ENCODE measurements at regions not wholly inside any gene's neighbourhood (a gene's known extent, or its start where the extent isn't known, plus 50 kb on each side); places are given as distances from the start of the nearest gene placed in this dataset.

DNA sequence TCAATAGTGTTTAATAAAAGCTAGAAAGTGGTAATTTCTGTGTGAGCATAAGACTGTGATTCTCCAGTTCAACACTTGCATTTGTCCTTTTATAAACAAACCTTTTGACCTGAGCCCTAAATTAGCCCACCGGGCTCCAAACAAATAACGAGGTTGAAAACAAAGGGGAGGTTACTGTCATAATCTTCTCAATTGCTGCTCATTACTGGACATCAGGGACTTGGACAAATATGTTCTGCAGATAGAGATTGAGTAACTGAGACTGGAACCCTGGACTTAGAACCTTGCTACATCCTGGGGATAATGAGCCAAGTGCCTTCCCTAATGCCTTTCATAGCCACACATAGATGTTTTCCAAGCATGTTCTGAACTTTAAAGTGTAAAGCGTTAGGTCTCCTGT, 84.2 kb upstream of the PCSK2 start:
- H3K4me1 Mint-ChIP-seq (ENCODE audit: low read depth) = no peaks in the 10 kb centered on the region
- TF ChIP-seq, protein P1, sequence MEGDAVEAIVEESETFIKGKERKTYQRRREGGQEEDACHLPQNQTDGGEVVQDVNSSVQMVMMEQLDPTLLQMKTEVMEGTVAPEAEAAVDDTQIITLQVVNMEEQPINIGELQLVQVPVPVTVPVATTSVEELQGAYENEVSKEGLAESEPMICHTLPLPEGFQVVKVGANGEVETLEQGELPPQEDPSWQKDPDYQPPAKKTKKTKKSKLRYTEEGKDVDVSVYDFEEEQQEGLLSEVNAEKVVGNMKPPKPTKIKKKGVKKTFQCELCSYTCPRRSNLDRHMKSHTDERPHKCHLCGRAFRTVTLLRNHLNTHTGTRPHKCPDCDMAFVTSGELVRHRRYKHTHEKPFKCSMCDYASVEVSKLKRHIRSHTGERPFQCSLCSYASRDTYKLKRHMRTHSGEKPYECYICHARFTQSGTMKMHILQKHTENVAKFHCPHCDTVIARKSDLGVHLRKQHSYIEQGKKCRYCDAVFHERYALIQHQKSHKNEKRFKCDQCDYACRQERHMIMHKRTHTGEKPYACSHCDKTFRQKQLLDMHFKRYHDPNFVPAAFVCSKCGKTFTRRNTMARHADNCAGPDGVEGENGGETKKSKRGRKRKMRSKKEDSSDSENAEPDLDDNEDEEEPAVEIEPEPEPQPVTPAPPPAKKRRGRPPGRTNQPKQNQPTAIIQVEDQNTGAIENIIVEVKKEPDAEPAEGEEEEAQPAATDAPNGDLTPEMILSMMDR (IDR thresholded peaks at IDR 0.05) = no peak
- no peak for DNase-seq
- no peaks in the 10 kb centered on the region for H3K27me3 Mint-ChIP-seq (ENCODE audit: insufficient read depth)
- peaks cover 50% of the 10 kb centered on the region for H3K9me3 Mint-ChIP-seq
- H3K36me3 Mint-ChIP-seq (ENCODE audit: low read depth) = no peaks in the 10 kb centered on the region
- no peak overlapping the region for H3K27ac Mint-ChIP-seq
- no peak overlapping the region for H3K4me3 Mint-ChIP-seq

DNA sequence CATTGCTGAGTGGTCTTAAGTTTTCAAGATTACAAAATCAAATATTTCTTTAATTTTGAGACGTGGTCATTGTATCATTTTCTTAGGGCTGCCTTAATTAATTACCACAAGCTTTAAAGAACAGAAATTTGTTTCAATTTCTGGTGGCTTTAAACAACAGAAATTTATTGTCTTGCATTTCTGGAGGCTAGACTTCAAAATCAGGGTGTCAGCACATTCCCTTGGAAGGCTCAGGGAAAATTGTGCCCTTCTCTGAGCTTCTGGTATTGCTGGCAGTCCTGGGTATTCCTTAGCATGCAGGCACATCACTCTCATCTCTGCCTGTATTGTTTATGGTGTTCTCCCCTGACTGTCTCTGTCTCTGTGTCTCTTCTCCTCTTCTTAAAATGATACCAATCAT, 76.0 kb upstream of the PCSK2 start:
- no peaks in the 10 kb centered on the region for H3K4me1 Mint-ChIP-seq (ENCODE audit: low read depth)
- no peak for DNase-seq
- H3K27ac Mint-ChIP-seq = no peak overlapping the region
- peaks cover 57% of the 10 kb centered on the region for H3K9me3 Mint-ChIP-seq
- TF ChIP-seq, protein P1 (IDR thresholded peaks at IDR 0.05) = no peak
- H3K4me3 Mint-ChIP-seq = no peak overlapping the region
- no peaks in the 10 kb centered on the region; the same call in 1 of the 2 replicates for H3K27me3 Mint-ChIP-seq (ENCODE audit: insufficient read depth)
- H3K36me3 Mint-ChIP-seq (ENCODE audit: low read depth) = no peaks in the 10 kb centered on the region

DNA sequence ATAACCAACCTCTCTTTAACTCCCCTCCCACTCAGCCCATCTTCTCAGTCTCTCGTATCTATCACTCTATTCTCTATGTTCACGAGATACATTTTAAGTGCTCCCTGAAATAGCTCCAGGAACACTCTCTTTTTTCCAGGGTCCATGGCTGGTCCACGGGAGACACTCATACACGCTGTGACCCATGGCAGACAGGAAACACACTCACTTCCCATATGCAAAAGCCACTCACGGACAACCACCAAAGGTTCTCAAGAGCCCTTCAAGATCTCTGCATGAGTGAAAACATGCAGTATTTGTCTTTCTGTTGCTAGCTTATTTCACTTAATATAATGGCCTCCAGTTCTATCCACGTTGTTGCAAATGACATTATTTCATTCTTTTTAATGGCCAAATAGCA, 71.4 kb upstream of the PCSK2 start:
- Mint-ChIP-seq H3K27ac (no peak overlapping the region), H3K36me3 (ENCODE audit: low read depth) (no peaks in the 10 kb centered on the region), H3K4me1 (ENCODE audit: low read depth) (no peaks in the 10 kb centered on the region), H3K9me3 (peaks cover 68% of the 10 kb centered on the region), H3K4me3 (no peak overlapping the region), H3K27me3 (ENCODE audit: insufficient read depth) (peaks cover under 1% of the 10 kb centered on the region; the same call in 1 of the 2 replicates)
- TF ChIP-seq, protein P1 (IDR thresholded peaks at IDR 0.05) = no peak
- no peak for DNase-seq

DNA sequence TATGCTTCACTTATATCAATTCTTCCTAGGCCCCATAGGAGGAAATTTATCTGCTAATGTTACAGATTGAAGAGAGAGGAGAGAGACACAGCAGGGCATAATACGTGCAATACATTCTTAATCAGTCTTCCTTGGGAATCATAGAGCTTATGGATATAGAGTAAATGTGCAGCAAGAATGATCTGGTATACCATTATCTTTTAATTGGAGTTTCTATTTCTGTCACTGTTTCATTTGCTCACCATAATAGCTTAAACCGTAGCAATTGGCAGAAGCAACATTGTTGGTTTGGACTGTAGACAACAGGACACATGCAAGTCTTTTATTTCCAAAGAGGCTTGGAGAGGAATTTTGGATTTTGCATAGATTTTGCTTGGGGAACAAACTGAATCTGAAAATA, 68.1 kb upstream of the PCSK2 start:
- peaks cover 53% of the 10 kb centered on the region for H3K9me3 Mint-ChIP-seq
- H3K4me3 Mint-ChIP-seq = no peak overlapping the region
- H3K27me3 Mint-ChIP-seq (ENCODE audit: insufficient read depth) = peaks cover 2% of the 10 kb centered on the region; the same call in 1 of the 2 replicates
- TF ChIP-seq, protein P1 (IDR thresholded peaks at IDR 0.05) = no peak
- DNase-seq = no peak
- no peaks in the 10 kb centered on the region for H3K36me3 Mint-ChIP-seq (ENCODE audit: low read depth)
- no peak overlapping the region for H3K27ac Mint-ChIP-seq
- H3K4me1 Mint-ChIP-seq (ENCODE audit: low read depth) = no peaks in the 10 kb centered on the region

DNA sequence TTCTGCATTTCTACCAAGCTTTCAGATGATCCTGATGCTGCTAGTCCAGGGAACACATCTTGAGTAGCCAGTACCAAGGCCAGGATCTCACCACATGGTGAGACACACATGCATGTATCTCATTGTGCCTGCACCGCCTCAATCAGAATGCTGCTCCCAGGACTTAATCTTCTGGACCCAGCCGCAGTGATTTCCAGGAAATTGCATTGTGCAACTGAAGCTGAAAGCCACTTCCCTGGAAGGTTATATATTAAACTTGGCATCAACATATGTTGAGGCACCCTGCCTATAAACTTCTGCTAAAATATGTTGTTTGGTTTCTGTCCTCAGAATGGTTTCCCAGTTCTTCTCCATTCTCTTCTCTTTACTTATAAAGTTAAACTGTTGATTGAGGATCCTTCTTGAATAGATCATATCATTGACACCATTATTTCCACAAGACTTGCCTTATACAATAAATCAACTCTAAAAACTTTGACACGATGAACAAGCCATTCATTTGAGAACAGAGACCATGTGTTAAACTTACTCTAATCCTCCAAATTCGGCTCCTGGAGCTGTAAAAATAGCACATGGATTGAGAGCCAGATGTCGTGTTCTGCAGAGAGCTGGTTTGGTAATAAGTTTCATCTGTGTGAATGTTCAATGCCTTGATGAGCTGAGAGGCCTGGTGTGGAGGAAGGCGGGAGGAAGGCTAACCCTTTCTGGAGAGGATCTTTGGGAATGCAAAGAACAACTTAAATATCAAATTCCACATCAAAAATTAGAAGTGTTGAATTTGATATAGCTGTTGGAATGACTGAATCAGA, 65.0 kb upstream of the PCSK2 start:
- peaks cover 2% of the 10 kb centered on the region; the same call in 1 of the 2 replicates for H3K27me3 Mint-ChIP-seq (ENCODE audit: insufficient read depth)
- H3K36me3 Mint-ChIP-seq (ENCODE audit: low read depth) = no peaks in the 10 kb centered on the region
- H3K9me3 Mint-ChIP-seq = peaks cover 44% of the 10 kb centered on the region
- TF ChIP-seq, protein P1 (IDR thresholded peaks at IDR 0.05) = no peak
- no peak overlapping the region for H3K4me3 Mint-ChIP-seq
- DNase-seq = no peak
- no peak overlapping the region for H3K27ac Mint-ChIP-seq
- no peaks in the 10 kb centered on the region for H3K4me1 Mint-ChIP-seq (ENCODE audit: low read depth)

Measured in HFFc6 (cell line).